ENCODE measurements at regions not wholly inside any gene's neighbourhood (a gene's known extent, or its start where the extent isn't known, plus 50 kb on each side); places are given as distances from the start of the nearest gene placed in this dataset.

DNA sequence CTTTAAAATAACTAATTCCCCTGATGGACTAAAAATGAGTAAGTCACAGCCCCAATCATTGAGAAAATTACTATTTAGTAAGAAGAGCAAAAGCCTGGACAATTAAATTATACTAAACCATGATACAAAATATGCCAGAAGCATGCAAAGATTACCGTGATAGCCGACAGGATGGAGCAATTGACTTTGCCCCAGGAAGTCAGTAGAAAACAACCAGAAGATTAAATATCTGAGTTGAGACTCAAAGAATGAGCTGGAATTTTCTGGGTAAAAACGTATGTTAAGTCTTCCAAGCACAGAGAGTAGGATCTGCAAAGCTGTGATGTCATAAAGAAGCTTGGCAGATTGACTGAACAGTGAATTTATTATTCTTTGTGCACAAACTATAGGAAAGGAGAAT lies 816.1 kb upstream of the TENM3 start:
- TF ChIP-seq, protein P1, sequence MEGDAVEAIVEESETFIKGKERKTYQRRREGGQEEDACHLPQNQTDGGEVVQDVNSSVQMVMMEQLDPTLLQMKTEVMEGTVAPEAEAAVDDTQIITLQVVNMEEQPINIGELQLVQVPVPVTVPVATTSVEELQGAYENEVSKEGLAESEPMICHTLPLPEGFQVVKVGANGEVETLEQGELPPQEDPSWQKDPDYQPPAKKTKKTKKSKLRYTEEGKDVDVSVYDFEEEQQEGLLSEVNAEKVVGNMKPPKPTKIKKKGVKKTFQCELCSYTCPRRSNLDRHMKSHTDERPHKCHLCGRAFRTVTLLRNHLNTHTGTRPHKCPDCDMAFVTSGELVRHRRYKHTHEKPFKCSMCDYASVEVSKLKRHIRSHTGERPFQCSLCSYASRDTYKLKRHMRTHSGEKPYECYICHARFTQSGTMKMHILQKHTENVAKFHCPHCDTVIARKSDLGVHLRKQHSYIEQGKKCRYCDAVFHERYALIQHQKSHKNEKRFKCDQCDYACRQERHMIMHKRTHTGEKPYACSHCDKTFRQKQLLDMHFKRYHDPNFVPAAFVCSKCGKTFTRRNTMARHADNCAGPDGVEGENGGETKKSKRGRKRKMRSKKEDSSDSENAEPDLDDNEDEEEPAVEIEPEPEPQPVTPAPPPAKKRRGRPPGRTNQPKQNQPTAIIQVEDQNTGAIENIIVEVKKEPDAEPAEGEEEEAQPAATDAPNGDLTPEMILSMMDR (IDR thresholded peaks at IDR 0.05; ENCODE audit: borderline replicate concordance, extremely low read depth, low read length, poor library complexity, severe bottlenecking): no peak
- no peak for TF ChIP-seq EZH2 (IDR thresholded peaks at IDR 0.05; ENCODE audit: borderline replicate concordance, low read depth, low read length, severe bottlenecking)
